SH-SY5Y (cell line): ENCODE measurements at regions not wholly inside any gene's neighbourhood (a gene's known extent, or its start where the extent isn't known, plus 50 kb on each side); places are given as distances from the start of the nearest gene placed in this dataset.

Experiments used
- GATA2 ChIP-seq: IDR thresholded peaks from 2 replicates; pipeline ENCODE4 v1.6.1; 2011; ENCODE audit warnings: mild to moderate bottlenecking, low read depth, low read length
- GATA3 ChIP-seq: IDR thresholded peaks from 2 replicates; pipeline ENCODE4 v1.6.1; 2011; ENCODE audit warnings: low read depth, mild to moderate bottlenecking, low read length, moderate library complexity

DNA sequence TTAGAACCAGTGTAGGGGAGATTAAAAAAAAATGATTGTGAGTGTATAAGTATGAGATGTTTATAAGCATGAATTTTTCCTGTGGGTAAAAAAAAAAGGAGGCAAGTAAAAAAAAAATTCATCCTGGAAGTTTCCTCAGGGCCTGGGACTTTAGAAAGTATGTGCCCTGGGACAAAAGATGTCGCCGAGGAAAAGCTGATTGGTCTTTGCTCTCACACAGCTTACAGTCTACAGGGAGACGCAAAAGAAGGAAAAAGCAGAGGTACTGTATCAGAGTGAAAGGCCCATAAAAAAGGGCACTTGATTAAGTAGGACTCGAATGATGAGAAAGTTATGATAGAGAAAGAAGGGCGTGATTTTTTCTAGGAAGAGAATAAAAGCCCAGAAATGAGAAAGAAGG, 501.4 kb upstream of the MEF2C start:
- no peak for TF ChIP-seq GATA3
- TF ChIP-seq GATA2: no peak

DNA sequence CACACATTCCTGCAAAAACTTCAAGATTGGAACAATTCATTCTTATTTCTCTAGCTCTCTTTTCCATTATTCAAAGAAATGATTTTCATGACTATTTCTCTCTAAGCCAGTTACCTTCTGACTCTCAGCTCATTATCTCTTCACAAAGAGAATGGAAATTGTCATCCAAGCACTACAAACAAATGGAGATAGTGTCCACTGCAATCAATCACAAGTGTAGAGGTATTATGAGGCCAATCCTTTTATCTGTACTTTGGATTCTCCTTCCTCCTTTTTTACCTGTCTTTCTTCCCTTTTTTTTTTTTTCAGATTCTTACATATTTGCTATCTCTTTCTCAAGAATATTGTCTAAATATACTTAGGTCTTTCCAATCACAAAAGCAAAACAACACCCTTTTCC, 497.7 kb upstream of the MEF2C start:
- TF ChIP-seq GATA3 (no peak), GATA2 (no peak)

DNA sequence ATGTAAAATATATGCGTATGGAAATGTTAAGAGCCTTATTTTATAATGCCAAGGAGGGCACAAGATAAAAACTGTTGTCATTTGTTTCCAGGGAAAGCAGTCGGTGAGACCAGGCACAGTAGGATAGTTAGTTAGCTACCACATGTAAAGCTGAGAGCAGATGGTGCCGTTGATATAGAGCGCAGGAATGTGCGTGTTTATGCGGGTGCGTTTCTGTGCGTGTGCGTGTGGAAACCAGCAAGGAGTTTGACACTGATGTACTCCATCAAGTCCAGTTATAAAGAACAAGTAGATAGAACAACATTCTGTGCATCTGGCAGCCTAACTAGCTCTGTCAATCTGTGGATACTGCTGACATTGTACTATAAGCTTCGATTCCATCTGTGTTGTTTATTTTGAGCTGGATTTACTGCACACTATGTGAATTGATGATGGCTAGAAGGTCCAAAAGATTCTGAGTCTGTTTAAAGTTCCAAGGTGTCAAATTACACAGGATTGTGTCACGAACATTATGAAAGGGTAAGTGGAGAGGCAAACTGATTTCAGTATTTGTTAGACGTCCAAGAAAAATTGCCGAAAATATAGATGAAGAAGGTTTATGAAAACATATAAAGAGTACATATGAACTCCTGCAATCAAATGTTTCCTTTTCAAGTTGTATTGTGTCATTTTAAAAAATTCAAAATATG, 494.9 kb upstream of the MEF2C start:
- TF ChIP-seq GATA2 (no peak), GATA3 (no peak)

DNA sequence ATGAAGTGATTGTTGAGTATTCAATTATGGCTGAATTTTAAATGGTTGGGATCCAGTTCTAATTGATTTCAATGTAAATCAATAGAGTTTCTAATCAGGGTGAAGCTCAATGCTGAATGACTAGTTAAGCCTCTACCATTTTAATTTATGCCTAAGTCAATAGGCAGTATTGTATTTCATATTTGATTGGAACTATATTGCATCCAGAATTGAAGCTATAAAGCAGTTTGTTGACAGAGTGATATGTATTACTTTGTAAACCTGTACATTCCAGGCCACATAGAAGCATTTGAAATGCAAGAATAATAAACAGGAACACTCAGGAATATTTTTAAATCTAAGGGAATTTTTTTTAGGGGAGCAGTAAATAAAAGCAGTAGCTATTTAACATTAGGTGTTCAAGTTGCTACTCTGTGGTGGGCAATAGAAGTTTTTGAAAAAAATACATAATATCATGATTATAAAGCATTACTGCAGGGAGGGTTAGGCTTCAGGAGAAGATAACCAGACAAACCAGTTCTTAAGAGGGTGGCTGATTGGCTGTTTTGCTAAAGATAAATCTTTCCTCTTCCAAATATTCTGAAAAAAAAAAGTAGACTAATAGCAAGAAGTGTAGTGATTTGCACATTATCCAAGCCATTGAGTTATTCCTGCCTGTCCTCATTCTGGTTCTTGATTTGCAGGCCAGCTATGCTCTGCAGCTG, 492.0 kb upstream of the MEF2C start:
- TF ChIP-seq GATA2 (no peak), GATA3 (no peak)

DNA sequence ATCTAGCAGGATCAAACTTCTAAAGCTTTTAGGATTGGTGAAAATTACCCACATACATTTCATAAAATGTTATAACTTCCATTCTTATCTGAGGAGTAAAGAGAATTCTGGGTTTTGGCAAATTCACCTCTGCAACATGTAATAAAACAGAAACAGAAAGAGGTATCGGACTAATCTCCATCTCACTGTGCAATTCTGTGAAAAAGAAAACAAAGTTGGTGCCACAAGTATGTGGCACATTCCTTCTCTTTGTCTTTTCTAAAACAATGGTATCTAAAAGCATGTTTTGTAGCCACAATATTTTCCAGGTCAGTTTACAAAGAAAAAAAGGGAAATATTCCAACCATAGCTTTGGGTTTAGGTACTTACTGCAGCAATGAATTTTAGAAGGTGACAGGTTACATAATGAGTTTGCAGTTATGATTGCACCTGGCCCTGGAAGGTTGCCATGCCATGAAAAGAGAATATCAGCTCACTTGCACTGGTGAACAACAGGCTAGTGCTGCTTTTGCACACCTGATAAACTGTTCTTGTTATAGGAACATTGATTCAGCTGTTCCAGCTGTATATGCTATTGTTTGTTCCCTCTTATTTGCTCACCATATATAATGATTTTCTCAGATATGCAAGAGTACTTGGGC, 491.3 kb upstream of the MEF2C start:
- TF ChIP-seq GATA3: no peak
- TF ChIP-seq GATA2: no peak

DNA sequence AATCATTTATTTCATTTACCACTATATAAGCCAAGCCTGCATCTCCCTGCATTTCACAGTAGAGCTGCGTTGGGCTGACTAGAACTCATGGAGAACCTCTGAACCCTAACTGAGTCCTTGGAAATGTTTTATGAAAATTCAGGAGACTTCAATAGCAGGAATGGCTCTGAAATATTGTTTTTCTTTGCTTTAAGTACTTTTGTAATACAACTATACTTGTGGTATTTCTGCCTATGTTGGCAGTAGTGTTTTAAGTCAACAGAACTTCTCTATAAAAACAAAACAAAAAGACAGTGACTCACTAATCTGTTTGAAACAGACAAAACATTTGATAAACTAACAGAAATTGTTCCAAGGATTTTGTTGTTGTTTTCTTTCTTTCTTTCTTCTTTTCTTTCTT, 489.2 kb upstream of the MEF2C start:
- no peak for TF ChIP-seq GATA2

DNA sequence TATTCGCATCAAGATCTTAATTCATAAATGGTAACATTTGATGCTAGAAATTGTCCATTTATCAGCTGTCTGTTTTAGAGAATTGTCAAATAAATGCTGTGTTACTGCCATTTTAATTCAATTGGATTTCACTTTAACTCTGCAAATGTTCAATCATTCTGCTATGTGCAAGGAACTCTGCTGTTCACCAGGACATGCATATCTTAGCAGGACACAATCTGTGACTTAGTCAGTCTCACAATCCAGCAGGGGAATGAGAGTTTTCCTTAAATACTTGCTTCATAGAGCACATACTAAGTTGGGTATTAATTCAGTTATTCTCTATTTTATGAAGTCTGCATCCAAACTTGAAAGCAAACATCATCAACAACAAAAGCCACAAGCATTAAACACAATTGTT, 488.7 kb upstream of the MEF2C start:
- TF ChIP-seq GATA3 (no peak), GATA2 (no peak)

DNA sequence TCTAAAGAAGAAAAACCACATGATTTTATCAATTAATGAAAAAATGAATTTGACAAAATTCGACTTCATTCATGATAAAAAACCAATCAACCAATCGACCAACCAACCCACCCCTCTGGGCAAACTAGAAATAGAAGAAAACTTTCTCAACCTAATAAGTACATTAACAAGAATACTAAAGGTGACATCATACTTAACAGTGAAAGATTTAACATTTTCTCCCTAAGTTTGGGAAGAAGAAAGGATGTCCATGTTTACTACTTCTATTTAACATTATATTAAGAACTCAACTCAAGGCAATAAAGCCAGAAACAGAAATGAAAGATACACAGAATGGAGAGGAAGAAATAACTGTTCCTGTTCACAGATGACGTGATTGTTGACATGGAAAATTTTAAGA, 476.1 kb upstream of the MEF2C start:
- TF ChIP-seq GATA2 (no peak), GATA3 (no peak)

DNA sequence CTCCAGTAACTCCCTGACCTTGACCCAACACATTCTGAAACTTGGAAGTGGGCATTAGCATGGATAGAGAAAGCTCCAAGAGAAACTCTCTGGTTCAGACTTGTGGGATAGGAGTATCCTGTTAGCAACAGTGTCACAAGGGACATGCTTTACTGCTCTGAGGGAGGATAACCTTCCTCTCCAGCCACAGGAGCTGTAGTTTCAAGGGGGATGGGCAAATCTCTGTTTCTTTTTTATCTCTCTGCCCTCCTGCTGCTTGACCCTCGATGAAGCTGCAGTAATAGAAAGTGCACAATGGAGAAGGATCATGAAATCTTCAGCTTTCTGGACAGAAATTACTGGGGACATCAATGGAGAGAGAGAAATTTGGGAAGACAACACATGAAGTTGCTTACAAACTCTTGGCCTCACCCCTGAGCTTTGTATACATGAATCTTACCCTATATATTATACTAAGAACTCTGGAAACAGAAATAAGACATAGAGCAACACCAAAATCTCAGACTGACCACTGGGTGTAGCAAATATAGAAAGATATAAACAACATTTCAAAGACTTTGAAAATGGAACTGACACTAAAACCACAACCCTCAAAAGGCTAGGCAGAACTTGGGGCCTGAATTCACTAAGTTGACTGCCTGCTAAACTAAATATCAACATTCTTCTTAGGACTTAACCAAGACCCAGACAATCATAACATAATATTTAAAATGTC, 471.0 kb upstream of the MEF2C start:
- TF ChIP-seq GATA2: no peak
- no peak for TF ChIP-seq GATA3

DNA sequence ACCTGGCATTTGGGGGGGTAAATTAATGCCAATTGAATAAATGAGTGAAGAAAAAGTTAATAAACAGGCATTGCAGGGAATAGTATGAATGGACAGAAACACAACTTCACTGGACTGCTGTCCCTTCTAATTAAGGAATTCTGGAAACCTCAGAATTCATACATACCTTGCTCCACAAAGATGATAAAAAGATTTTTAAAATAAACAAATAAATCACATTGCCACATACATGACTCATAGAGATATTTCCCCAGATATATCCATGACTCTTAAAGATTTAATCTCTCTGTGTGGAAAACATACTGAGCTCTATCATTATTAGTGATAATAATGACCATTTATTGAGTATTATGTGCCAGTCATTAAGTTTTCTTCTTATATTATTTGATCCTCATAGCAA, 469.0 kb upstream of the MEF2C start:
- TF ChIP-seq GATA2: no peak
- TF ChIP-seq GATA3: no peak

DNA sequence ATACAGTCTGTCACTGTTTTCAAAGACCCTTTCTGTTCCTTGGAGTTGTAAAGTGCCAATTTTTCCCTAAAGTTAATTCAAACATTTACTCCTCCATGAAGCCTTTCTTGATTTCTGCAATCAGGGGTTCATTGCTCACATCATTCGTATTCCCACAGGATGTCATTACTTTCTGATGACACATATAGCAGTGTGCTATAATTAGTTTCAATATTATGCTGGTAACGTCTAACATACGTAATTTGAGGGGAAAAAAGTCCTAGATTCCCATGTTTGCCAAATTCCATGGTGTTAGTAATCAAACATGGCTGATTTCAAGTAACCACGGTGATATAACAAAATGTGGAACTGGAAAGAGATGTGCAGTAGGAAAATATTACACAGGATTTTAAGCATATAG, 468.2 kb upstream of the MEF2C start:
- no peak for TF ChIP-seq GATA3
- TF ChIP-seq GATA2: no peak

DNA sequence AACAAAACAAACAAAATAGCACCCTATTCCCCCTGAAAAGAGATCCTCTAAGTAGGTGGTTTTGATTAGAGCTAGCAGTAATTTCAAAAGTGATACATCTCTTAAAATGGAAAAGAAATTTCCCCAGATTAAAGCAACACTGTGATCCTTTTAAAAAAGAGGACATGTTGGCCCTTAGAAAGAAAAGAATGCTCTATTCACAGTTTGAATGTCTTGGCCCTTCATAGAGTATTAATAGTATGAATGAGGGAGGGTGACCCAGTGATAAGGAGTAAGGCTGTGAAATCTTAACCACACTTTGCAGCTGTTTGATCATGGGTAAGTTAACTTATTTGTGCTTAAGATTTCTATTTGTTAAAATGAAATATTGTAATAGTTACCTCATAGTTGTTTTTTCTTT, 467.7 kb upstream of the MEF2C start:
- TF ChIP-seq GATA3 (no peak), GATA2 (no peak)

DNA sequence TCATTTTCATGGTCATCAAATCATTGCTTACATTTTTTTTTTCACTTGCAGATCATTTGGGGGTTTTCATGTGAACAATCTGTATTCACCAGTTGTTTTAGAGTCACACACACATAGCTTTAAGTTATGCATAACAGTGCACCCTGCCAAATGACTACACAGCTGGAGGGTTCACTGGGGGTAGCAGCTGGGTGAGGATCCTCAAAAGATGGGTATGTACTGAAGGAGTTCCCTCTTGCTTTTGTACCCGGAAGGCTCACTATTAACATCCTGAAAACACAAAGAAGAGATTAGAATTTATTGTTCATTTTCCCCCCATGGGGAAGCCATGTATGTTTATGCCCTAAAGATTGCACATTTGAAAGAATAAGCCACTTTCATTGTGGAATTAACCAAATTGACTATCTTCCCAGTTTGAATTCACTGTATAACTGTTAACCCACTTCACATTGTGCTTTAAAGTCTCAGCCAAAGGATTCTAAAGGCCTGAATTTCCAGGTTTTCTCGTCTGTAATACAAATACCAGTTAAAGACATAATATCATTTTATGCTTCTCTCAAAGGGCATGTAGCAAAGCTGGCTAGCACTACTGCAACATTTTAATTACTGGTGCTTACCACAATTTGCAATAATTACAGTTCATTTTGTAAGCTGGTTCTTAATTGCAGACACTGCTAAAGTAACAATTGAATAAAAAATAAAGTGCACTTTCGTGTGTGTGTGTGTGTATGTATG, 466.4 kb upstream of the MEF2C start:
- TF ChIP-seq GATA3 (no peak), GATA2 (no peak)

DNA sequence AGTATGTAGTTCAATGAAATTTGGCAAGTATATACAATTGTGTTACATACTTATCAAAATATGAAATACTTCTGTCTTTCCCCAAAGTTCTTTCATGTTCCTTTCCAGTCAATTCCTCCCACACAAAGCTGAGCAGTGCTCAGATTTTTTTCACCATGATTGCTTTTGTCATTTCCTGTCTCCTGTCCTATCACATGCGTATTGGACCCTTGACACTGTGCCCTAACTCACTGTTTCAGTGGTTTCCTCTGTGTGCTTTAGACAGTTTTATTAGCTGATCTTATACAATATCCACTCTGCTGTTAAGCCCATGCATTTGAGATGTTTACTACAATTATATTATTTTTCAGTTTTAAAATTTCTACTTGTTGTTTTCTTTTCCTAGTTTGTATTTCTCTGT, 463.6 kb upstream of the MEF2C start:
- TF ChIP-seq GATA2 (no peak), GATA3 (no peak)

DNA sequence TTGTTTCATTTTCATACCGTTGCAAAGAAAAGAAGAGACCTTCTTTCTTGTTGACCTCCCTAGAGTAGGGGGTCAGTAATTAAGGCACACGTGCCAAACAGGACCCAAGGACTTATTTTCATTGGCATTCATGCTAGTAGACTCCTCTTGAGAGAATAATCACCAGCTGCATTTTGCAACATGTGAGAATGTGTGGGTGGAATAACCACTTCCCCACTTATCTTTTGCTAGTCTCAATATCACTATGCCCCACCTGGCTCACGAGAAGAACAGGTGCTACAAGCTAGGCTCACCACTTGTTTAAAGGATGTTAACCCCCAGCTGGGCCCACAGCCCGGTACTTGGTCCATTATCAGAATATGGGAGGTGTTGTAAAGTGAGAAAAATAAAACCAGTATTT, 460.7 kb upstream of the MEF2C start:
- TF ChIP-seq GATA3 (no peak), GATA2 (no peak)
